AG09309 (cell line): ENCODE measurements at regions not wholly inside any gene's neighbourhood (a gene's known extent, or its start where the extent isn't known, plus 50 kb on each side); places are given as distances from the start of the nearest gene placed in this dataset.

ENCODE experiments used
- DNase-seq: peaks from one replicate; pipeline ENCODE4 v3.0.0-alpha.2; 2010; ENCODE audit warnings: low read depth
- H3K4me3 ChIP-seq: 2 replicates; pipeline ENCODE4 v1.5.1; 2011; ENCODE audit warnings: mild to moderate bottlenecking, low read depth, low read length, moderate library complexity; ENCODE audit not compliant: control insufficient read depth
- CTCF ChIP-seq: IDR thresholded peaks from 2 replicates; pipeline ENCODE4 v1.5.1; 2011; ENCODE audit warnings: mild to moderate bottlenecking, low read depth, low read length, inconsistent platforms; ENCODE audit not compliant: insufficient read depth, control insufficient read depth; ENCODE audit errors: missing control alignments

DNA sequence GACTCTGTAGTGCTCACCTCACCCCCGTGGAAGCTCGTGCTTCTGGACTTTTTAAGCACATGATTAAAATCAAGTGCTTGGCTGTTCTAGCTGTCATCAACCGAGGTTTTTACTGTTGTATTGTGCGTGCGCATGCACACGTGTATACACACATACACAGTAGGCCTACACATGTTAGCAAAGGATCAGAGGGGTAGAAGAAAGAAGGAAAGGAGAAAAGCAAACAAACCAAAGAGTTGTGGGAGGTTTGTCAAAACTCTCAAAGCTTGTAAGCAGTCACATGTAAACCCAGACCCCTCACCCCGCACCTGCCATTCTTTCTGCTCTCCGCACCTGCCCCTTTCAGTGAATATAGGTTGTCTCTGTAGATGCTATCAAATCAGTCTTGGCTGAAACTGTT is 311.8 kb downstream of the HS3ST1 start:
- no peak for TF ChIP-seq CTCF
- no peak for DNase-seq
- no peak overlapping the region for H3K4me3 ChIP-seq

DNA sequence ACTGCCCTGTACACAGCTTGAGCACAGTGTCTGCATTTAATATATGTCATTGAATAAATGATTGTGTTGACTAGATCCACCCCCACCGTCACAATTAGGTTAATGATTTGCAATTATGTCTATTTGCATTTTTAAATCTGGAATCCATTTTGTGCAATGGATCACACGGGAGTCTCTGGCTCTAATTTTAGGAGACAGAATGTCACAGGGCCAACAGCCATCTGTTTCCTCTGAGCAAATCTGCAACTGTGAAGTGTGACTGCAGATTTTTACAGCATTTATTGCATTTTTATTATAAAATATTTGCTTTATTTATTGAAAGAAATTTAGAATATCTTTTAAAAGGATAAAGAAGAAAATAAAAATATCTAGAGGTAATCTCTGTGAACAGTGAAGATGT is 316.8 kb downstream of the HS3ST1 start:
- DNase-seq = no peak
- no peak overlapping the region for H3K4me3 ChIP-seq
- no peak for TF ChIP-seq CTCF

DNA sequence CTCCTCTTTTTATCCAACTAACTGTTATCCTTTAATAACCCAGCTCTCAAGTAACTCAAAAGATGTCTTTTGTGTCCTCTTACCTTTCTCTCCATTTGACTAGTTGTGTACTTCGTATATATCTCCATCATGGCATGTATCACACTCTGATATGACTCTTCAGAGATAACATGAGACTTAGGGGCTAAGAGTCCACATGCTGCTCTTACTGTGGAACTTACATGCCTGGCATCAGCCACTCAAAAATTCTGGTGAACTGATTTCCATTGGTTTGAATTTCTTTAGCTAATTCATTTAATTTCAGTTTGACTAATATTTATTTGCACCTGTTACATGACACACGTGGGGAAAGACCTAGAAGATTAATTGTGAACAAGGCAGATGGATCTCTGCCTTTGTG is 317.3 kb downstream of the HS3ST1 start:
- DNase-seq = no peak

GRCh38 chr4:11106759-11107158 is 321.9 kb downstream of the HS3ST1 start:
- no peak for TF ChIP-seq CTCF
- no peak for DNase-seq
- no peak overlapping the region for H3K4me3 ChIP-seq

More for the DNA sequence above, 317.3 kb downstream of the HS3ST1 start:
- no peak overlapping the region for H3K4me3 ChIP-seq
- TF ChIP-seq CTCF = no peak

- no peak overlapping the region for H3K4me3 ChIP-seq
- TF ChIP-seq CTCF = no peak
- no peak for DNase-seq
Measured at GRCh38 chr4:11106190-11106589, 322.5 kb downstream of the HS3ST1 start.

- H3K4me3 ChIP-seq = no peak overlapping the region
- DNase-seq = no peak
- TF ChIP-seq CTCF = no peak
Measured at GRCh38 chr4:11105715-11106114, 323.0 kb downstream of the HS3ST1 start.

DNA sequence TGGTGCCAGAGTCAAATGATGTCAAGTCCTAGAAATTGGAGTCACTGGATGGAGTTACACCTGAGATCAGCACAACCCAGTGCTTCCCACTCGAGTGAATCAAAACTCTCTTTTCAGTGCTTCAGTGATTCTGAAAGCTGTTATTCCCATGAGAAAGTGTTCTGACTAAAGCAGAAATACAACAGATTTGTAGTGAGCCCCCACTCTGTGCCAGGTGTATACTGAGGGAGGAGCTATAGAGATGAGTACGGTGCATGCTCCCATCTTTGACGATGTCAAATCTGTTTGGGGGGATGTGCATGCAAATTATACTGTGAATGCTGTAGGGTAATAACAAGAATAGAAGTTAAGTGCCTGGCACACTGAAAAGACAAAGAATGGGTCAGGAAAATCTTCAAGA is 330.2 kb downstream of the HS3ST1 start:
- no peak for DNase-seq

More for the DNA sequence above, 330.2 kb downstream of the HS3ST1 start:
- no peak overlapping the region for H3K4me3 ChIP-seq
- TF ChIP-seq CTCF = no peak
